Thyroid gland (tissue), 4 donors: ENCODE measurements at regions not wholly inside any gene's neighbourhood (a gene's known extent, or its start where the extent isn't known, plus 50 kb on each side); places are given as distances from the start of the nearest gene placed in this dataset.

Experiments used
- DNase-seq, 2 donors: peaks; one replicate each; pipeline ENCODE4 v3.0.0-alpha.2; 2019
- H3K27ac ChIP-seq, 3 donors: fragments of 200-600 bp; sonication (generic); 1 replicate in 2 of 3; 2 replicates in 1 of 3; pipeline ENCODE4 v1.5.1; 2016 to 2019; ENCODE audit warnings: mild to moderate bottlenecking in 1 of 3, moderate library complexity in 1 of 3
- H3K27me3 ChIP-seq: fragments of 200-600 bp; sonication (generic); one replicate; pipeline ENCODE4 v1.5.1; 2019
- H3K36me3 ChIP-seq, 2 donors: fragments of 200-600 bp; sonication (generic); one replicate each; pipeline ENCODE4 v1.5.1; 2016 to 2019
- H3K4me1 ChIP-seq, 2 donors: fragments of 200-600 bp; sonication (generic); one replicate each; pipeline ENCODE4 v1.5.1; 2017 to 2019
- H3K4me3 ChIP-seq, 3 donors: fragments of 200-600 bp; sonication (generic); replicated peaks in 1 of 3; 1 replicate in 2 of 3; 2 replicates in 1 of 3; pipeline ENCODE4 v1.5.1; 2016; ENCODE audit warnings: mild to moderate bottlenecking in 1 of 3
- H3K9me3 ChIP-seq: fragments of 200-600 bp; sonication (generic); one replicate; pipeline ENCODE4 v1.5.1; 2017
- POLR2A ChIP-seq, 2 donors: fragments of 450-650 bp; IDR thresholded peaks; one replicate each; pipeline ENCODE4 v1.6.1; 2017; ENCODE audit warnings: antibody characterized with exemption in 2 of 2, mild to moderate bottlenecking in 2 of 2, moderate library complexity in 1 of 2
- WGBS, 2 donors: methylation state at CpG; one replicate each; pipeline ENCODE4 v1.1.5; 2017; 5-methylcytosine and 5-hydroxymethylcytosine counted together
- intact Hi-C: fragments of 100-400 bp; cut with DNase I; formaldehyde crosslinking; loops from one replicate; pipeline ENCODE4 v1.15.1; 2023
- TF ChIP-seq, protein P1 (sequence below), 6 experiments: fragments of 200-600 bp in 3 of 6; fragments of 450-650 bp in 3 of 6; sonication (generic) in 3 of 6; IDR thresholded peaks; one replicate each; pipeline ENCODE4 v1.5.1; 2016 to 2019; ENCODE audit warnings: antibody characterized with exemption in 6 of 6, mild to moderate bottlenecking in 2 of 6, inconsistent platforms in 1 of 6, moderate library complexity in 1 of 6

DNA sequence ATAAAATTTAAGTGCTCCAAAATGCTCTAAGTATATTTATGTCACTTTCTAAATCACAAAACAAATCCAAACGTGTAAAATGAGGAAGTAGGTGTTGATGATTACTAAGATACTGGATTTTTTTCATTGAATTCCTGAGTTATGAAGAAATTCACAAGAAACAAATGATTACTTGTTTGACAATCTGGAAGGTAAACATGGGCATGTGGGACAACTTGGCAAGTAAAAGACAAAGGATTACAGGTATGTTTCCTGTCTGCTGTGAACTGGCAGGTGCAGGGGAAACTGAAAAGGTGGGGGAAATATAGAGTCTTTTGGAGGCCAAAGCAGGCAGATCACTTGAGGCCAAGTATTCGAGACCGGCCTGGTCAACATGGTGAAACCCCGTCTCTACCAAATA is 252.7 kb upstream of the AZI2 start:
- no peaks in the 10 kb centered on the region for H3K4me1 ChIP-seq
- no peak overlapping the region for H3K27ac ChIP-seq
- WGBS, 2 donors = 71 to 88% methylated on average over 4 of the region's 4 CpGs
- H3K9me3 ChIP-seq = no peaks in the 10 kb centered on the region
- no peaks in the 10 kb centered on the region for H3K36me3 ChIP-seq
- DNase-seq = no peak
- intact Hi-C loops = no loop called here
- no peaks in the 10 kb centered on the region for H3K27me3 ChIP-seq
- no peak overlapping the region for H3K4me3 ChIP-seq
- TF ChIP-seq, protein P1, sequence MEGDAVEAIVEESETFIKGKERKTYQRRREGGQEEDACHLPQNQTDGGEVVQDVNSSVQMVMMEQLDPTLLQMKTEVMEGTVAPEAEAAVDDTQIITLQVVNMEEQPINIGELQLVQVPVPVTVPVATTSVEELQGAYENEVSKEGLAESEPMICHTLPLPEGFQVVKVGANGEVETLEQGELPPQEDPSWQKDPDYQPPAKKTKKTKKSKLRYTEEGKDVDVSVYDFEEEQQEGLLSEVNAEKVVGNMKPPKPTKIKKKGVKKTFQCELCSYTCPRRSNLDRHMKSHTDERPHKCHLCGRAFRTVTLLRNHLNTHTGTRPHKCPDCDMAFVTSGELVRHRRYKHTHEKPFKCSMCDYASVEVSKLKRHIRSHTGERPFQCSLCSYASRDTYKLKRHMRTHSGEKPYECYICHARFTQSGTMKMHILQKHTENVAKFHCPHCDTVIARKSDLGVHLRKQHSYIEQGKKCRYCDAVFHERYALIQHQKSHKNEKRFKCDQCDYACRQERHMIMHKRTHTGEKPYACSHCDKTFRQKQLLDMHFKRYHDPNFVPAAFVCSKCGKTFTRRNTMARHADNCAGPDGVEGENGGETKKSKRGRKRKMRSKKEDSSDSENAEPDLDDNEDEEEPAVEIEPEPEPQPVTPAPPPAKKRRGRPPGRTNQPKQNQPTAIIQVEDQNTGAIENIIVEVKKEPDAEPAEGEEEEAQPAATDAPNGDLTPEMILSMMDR (IDR thresholded peaks at IDR 0.05) = no peak
- TF ChIP-seq POLR2A (IDR thresholded peaks at IDR 0.05) = no peak

DNA sequence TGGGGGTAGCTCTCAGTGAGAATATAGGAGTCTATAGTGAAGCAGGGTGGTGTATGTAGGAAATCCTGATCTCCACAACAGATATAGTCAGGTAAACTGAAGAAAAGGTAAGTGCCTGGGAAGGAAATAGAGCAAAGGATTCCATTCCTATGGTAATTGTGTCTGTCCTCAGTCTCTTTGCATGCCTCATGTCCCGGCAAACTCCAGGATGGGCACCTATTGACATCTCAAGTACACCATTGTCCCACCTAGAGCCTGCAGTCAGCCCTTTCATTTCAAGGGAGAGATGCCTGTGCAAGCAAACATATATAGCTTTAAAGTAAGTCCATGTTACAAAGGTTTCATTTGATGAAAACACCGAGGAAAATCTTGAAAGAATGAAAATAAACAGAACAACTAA is 257.7 kb upstream of the AZI2 start:
- 82 to 85% methylated on average over 2 of the region's 2 CpGs for WGBS, 2 donors

DNA sequence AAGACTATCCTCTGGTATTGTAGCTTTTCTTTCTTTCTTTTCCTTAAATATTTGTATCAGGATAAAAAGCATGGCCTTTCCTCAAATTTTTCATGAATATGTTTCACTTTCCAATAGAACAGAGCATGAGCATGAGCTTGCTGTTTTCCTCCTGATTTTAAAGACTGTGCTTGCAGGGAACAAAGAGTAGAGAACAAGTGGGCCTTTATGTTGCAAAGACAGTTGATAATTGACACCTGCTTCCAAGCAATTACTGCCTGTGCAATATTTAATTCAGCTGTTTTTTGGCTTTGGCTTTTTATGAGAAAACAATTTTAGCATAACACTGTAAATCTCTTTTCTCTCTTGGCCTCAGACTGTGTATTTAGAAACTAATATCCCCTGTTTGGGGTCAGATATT is 263.6 kb upstream of the AZI2 start:
- TF ChIP-seq, protein P1 (IDR thresholded peaks at IDR 0.05) = no peak
- TF ChIP-seq POLR2A (IDR thresholded peaks at IDR 0.05) = no peak
- Histone ChIP-seq H3K27ac (peak overlapping the region in 2 of 3 donors; percentile 22 to 25), H3K9me3 (no peaks in the 10 kb centered on the region), H3K27me3 (no peaks in the 10 kb centered on the region), H3K36me3 (no peaks in the 10 kb centered on the region), H3K4me1 (peaks cover 6 to 20% of the 10 kb centered on the region in 2 donors), H3K4me3 (no peak overlapping the region)
- no peak for DNase-seq
- intact Hi-C loops = no loop called here

More for the DNA sequence above, 257.7 kb upstream of the AZI2 start:
- no peaks in the 10 kb centered on the region for H3K4me1 ChIP-seq
- intact Hi-C loops = no loop called here
- H3K36me3 ChIP-seq = no peaks in the 10 kb centered on the region
- no peak overlapping the region for H3K27ac ChIP-seq
- no peaks in the 10 kb centered on the region for H3K27me3 ChIP-seq
- no peak for TF ChIP-seq POLR2A (IDR thresholded peaks at IDR 0.05)
- TF ChIP-seq, protein P1 (IDR thresholded peaks at IDR 0.05) = no peak
- H3K4me3 ChIP-seq = no peak overlapping the region
- no peaks in the 10 kb centered on the region for H3K9me3 ChIP-seq
- DNase-seq = no peak

DNA sequence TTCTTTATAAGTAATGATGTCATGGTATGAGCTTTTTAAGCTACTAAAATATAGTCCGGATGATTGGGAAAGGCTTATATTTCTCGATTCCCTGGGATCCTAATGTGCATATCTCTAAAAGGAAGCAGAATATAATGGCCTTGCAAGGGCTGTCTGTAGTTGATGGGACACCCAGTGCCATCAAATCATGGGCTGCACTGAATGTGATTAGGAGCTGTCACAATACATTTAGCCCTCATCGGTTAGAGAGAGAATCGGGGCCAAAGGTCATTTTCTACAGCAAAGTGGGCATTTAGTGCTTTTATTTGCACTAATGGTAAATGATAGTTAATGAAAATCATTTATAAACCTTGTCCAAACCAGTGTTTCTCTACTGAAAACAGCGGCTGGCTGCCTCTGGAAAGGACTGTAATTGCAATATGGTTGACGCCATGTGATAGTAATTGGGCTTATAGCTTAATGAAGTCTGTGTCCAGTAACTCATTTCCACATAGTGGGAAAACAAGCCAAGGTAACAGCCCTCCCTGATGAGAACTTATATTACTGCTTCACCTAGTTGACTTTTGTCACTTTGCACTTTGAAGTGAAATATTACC is 265.0 kb upstream of the AZI2 start:
- H3K9me3 ChIP-seq = no peaks in the 10 kb centered on the region
- H3K4me3 ChIP-seq = no peak overlapping the region
- DNase-seq = no peak
- no peak overlapping the region for H3K27ac ChIP-seq
- intact Hi-C loops = no loop called here
- no peak for TF ChIP-seq POLR2A (IDR thresholded peaks at IDR 0.05)
- TF ChIP-seq, protein P1 (IDR thresholded peaks at IDR 0.05) = no peak
- no peaks in the 10 kb centered on the region for H3K36me3 ChIP-seq
- peaks cover 6 to 24% of the 10 kb centered on the region in 2 donors for H3K4me1 ChIP-seq
- H3K27me3 ChIP-seq = no peaks in the 10 kb centered on the region
- 92 to 94% methylated on average over 6 of the region's 6 CpGs for WGBS, 2 donors

DNA sequence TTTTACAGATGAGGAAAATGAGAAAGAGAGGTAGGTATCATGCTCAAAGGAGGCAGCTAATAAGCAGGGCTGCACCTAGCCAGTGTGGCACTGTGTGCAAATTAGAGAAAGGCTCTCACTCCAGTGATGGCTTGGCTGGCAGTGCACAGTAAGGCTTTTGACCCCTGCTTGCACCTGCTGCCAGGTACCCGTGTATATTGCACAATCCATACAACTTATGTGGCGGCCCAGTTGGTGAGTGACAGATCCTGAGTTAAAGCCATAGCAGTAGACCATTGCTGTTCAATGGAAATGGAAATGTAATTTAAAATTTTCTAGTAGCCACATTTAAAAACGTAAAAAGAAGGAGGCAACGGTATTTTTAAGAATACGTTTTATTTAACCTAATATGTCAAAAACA is 266.4 kb upstream of the AZI2 start:
- TF ChIP-seq, protein P1 (IDR thresholded peaks at IDR 0.05) = no peak
- TF ChIP-seq POLR2A (IDR thresholded peaks at IDR 0.05) = no peak
- no peak overlapping the region for H3K27ac ChIP-seq
- H3K9me3 ChIP-seq = no peaks in the 10 kb centered on the region
- no peak overlapping the region for H3K4me3 ChIP-seq
- intact Hi-C loops = no loop called here
- H3K36me3 ChIP-seq = no peaks in the 10 kb centered on the region
- peaks cover 6 to 24% of the 10 kb centered on the region in 2 donors for H3K4me1 ChIP-seq
- H3K27me3 ChIP-seq = no peaks in the 10 kb centered on the region
- 93 to 95% methylated on average over 5 of the region's 5 CpGs for WGBS, 2 donors
- no peak for DNase-seq
